HG03066 (cell line): ENCODE measurements at regions not wholly inside any gene's neighbourhood (a gene's known extent, or its start where the extent isn't known, plus 50 kb on each side); places are given as distances from the start of the nearest gene placed in this dataset.
"Not testable (repeated sequence)": the region's sequence is repeated elsewhere in the genome, so short reads cannot be mapped to it uniquely, and the experiment has no call there.

Experiments used
- ATAC-seq: cut with Tn5 transposase; IDR thresholded peaks from one replicate; pipeline ENCODE4 v1.9.1; 2021; ENCODE audit warnings: low read depth; ENCODE audit not compliant: unreplicated experiment

DNA sequence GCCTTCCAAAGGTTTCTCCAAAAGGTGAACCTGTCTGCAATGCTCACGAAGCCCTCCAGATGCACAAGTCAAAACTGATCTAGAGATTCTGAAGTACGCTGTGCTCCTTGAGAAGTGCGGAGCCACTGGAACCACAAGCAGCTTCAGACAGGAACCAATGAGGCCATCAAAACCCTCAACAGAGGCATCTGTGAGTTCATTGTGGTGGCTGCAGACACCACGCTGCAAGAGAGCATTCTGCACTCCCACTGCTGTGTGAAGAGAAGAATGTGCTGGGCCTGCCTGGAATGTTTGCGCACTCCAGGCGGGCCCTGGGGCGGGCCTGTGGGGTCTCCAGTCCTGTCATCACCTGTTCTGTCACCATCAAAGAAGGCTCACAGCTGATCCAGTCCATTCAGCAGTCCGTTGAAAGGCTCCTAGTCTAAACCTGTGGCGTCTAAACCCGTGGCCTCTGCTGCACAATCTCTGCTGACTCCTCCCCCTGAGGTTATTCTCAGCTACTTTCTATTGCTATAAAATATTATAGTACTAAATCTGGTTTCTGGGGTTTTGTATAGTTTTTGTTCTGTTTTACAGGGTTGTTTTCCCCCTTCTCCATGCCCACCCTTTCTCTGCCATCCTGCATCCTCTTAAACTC, 111.6 kb downstream of the PPIAL4A start:
- ATAC-seq = not testable (repeated sequence)

DNA sequence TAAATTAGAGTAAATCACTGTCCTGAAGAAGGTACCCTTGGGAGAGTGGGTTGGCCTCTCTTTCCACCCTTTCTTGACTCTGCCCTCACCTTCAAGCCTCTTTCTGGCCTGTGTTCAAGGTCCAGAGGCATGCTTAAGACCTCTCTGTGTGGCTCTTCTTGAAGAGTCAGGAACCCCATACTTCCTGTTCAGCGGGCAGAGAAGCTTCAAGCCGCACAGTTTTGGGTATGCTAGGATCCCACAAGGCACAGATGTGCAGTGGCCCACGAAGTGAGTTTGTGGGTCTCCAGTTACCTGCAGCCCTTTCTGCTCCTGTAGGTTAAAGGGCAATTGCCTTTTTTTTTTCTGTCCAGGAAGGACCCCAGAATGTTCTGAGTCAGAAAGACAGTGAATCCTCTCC, 113.7 kb downstream of the PPIAL4A start:
- ATAC-seq = not testable (repeated sequence)

DNA sequence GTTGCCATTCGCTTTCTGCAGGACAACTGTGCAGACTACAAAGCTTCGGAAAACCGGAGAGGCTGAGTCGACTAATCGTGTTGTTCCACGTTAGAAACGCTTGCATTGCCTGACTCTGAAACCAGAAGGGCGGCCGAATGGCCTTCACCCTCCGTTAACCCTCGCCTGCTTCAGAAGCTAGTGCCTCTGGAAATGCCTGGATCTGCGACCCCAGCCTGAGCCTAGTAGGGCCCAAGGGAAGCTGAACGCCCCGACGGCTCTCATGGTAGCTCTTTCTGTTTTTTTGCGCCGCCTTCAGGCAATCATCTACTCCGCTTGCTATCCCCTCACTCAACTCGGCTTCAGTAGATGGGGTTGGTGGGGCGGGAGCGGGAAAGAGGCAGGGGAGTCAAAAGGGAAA, 117.3 kb downstream of the PPIAL4A start:
- ATAC-seq = not testable (repeated sequence)

DNA sequence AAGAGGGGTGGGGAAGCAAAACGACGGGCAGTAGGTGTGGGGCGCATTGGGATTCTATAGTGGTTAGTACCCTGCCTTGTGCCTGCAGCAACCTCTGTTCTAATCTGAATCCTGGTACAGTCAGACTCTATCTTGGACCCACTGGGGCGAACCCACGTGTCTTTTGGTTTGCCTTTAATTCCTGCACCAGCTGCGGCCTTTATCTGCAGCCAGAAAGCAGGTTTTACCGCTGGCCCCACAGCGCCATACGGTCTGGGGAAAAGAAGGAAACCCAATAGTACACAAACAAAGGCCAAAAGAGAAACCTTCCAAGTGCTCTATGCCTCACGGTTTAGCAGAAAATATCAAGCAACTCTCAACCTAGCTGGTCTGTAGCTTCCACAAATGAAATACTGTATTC, 118.2 kb downstream of the PPIAL4A start:
- ATAC-seq = not testable (repeated sequence)

DNA sequence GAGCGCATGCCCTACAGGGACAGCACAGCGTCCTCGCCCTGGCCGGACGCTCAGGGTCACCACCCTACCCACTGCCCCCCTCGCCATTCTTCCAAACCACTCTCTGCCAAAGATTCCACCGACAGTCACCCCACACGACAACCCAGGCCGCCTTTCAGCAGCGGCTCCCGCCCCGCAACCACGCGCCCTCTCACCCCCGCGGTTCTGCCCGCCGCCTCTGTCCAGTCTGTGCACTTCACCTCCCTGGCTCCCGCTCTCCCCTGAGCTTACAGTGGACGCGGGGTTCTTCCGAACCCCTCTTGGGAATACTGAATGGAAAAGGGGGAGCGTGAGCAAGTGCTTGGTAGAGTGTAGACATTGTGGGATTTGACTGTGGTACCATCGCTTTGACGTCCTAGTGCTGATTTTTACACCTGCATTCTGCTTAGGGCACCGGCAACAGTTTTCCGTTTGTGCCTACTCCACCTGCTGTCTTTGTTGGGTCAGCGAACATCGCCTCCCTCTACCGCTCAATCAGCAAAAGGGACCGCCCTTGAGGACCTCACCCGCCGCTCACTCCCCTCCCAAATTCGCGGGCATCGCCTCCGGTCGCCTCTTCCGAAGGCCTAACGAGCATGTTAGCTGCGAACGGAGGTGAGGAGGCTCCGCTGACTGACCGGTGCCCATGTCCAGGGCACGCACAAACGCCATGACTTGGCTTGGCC, 119.1 kb downstream of the PPIAL4A start:
- not testable (repeated sequence) for ATAC-seq

DNA sequence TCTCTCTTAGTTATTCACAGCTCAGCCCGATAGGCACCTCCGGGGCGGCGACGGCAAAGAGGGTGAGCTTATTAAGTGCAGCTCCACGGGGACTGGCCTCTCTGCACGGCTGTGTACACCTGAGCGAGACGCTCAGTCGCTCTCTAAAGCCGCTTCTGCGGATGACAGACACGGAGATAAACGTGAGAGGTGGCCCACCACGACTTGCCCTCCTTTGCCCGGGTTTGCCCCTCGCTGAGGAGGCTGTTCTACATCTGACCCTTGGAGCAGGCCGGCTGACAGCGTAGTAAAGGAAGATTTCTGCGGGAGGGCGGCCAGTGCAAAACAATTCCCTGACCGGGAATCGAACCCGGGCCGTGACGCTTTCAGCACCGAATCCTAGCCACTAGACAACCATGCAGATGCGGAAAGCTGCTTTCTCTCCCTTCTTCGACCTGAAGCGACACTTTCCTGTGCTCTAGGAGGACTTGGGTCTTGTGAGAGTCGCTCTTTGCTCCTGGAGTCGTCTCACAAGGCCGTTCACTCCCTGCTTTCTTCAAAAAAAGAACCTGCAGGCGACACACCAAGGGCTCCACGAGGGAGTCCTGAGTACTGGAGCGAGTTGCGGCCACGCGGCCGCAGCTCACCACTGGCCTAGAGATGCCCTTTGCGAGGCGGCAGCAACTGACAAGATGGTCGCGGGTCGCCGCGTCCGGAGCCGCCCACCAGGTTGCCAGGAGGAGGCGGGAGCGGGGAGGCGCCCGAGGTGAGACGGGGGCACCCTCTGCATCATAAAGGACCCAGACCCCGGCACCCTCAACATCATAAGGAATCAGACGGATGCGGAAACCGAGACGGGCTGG, 119.9 kb downstream of the PPIAL4A start:
- ATAC-seq = not testable (repeated sequence)

DNA sequence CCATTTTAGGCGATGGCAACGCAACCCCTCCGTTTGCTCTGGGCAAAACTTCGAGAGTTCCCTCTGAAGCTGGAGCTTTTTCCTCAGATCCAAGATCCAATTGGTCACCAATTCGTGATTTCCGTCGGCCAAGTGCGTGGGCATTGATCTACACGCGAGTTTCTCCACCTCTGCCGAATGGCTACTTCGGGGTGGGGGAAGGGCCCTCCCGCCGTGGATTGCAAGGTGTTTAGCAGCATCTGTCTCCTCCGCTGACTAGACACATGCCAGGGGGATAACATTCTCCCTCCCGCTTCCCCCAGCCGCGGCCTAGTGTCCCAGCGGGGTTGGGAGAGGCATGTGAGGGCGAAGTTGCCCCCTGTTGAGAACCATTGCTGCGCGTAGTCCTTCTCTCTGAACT, 120.6 kb downstream of the PPIAL4A start:
- not testable (repeated sequence) for ATAC-seq

DNA sequence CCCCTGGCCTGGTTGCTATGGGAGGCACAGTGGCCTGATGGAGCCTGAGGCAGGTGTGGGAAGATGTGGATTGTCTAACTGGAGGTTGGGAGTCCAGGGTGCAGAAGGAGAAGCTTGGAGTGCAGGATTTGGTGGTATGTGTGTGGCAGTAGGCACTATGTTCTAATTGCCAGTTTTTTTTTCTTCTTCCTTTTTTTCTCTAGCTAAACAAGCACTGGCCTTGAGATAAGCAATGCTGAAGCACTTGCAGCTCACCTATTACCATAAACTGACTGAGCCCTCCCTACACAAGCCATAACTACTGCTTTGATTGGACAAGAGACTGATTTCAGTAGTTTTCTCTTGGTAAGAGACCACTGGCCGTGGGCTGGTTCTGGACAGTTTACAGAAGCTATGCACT, 123.6 kb downstream of the PPIAL4A start:
- ATAC-seq = not testable (repeated sequence)

DNA sequence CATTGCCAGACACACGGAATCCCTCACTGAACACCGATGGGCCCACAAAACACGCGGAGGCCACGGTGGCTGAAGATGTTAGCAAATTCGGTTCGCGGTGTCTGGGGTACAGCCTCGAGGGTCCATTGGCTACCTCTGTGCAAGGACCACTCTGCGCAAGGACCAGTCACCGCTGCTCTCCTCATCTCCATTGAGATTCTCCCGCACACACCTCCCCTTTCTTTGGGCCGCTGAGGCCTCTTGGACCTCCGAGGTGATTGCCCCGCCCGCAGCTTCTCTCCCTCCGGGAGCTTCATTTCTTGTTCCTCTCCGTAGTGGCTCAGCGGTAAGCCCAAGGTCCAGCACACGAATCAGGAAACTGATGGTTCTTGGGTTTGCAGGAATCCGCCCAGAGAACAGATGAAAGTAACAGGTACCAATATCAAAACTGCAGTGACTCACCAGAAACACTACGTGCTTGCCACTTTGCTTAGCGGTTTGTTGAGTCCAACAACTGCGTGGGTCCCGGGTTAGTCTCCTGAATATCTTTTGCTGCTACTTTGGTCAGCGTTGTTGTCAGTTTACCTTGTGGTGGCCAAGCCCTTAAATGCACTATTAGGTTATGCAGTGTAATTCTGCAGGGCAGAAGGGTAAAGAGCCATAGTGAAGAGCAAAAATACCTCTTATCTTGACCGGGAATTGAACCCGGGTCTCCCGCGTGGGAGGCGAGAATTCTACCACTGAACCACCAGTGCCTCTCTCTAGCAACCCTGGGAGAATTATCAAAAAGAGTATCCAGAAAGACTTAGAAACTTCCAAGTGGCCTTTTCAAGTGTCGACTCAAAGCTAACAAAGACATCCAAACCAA, 126.8 kb downstream of the PPIAL4A start:
- ATAC-seq = not testable (repeated sequence)

DNA sequence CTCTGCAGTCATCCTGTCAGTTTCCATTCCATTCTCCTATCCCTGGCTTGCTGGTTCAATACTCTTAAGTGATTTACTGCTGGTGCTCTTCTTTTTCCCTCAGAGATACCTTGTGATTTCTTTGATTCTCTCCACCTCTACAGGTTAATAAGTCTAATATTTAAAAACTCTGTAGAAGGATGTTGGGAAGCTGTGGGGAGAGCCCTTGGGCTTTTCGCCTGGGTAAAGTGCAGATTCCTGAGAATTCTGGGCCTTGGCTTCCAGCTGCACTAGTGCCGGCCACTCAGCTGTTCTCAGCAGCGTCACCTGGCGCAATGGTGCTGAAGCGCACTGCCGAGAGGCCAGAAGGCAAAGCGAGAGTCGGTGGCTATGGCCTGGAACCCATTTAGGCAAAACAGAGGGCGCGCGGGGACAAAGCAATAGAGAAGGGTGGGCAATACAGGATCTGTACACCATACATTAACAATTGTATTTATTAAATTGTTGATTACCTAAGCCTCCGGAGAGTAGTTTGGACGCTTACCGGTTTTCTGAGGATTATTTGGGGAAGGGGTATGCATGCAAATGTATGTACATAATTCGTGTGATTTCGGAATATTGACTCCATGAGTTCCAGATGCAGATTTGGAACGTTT, 130.3 kb downstream of the PPIAL4A start:
- ATAC-seq = not testable (repeated sequence)

DNA sequence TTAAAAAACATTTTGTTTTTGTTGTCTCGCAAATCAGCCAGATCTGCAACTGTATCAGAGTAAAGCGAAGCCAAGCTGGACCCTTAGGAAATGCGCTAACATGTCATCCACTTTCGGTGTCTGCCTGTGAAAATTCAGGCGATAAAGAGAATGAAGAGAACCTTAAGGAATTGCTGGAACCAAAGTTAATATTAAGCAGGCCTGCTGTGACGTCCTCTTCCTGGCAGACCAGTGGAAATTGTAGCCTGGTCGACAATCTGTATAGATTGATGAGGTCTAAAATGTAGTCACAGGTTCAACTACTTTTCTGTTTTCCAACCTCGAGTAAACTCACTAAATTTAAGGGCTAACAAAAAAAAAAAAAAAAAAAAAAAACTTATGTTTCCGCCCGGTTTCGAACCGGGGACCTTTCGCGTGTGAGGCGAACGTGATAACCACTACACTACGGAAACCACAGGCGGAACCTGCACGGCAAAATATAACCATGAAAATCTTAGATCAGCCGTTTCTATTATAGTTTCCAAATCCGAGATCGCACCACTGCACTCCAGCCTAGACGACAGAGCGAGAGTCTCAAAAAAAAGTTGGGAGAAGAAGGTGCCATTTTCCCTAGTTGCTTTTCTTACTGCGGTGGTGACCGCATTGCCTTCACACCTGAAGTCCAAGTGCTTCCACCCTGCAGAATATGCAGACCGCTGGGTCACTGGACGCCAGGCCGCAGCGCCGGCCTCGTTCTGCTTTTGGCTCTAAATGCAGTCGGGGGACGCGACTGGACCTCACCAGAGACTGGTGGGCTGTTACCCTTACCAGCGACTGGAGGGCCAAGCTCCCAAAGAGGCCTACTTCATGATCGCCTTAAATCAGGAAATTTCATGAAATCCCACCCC, 131.0 kb downstream of the PPIAL4A start:
- ATAC-seq = not testable (repeated sequence)

DNA sequence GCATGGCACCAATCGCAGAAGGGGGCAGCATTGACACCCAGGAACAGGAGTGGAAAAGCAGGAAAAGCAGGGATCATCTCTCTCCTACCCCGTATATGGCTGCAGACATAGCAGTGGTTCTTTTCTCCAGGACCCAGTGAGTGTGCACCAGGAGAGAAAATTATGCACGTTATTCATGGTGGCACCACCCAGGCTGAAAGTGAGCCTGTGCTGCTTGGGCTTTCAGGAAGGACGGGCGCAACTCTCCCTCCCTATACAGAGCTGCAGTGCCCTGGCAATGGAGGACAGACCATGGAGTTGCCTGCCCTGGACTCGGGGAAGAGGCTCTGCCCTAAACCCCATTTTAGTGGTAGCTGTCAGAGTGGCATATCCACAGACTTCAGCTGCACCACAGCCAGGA, 132.1 kb downstream of the PPIAL4A start:
- ATAC-seq = not testable (repeated sequence)

DNA sequence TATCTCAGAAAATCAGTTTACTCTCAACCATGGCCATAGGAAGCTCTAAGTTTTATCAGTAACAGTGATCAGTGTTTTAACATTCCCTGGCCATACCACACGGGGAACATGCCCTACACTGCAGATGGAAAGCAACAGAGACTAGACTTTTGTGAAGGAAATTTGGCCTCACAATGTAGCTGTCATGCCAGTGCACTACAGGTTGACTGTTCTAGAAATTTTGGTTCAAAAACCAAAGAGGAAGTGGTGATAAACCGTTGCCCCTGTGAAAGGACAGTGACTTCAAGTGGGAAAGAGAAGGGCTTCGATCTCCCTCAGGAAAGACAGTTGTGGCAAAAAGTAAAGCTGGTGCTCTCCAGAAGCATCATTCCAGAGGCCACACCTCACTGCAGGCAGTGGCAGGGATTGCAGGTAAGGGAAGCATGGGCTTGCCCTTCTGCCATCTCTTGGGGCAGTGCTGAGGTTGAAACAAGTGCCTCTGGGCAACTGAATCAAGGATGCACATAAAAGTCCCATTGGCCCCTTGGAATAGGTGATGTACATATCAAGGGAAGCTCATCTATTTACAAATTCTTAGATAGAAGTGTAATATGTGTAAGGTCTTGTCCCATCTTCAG, 143.4 kb downstream of the PPIAL4A start:
- ATAC-seq = not testable (repeated sequence)

DNA sequence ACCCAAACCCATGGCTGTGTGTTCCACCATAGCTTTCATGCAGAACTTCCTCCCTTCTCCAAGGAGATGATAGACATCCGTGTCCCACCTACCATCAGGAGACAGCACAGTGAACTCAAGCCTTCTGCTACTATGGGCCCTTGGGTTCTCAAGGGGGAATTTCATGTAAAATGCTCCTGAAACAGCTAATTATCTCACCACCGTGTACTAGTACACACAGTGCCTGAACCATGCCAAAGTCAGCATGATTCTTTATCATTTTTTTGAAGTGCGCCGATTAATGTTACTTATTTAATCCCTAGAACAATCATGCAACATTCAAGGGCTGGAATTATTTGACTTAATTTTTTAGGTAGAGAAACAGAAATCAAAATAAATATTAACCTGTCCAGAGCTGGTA, 147.2 kb downstream of the PPIAL4A start:
- not testable (repeated sequence) for ATAC-seq

DNA sequence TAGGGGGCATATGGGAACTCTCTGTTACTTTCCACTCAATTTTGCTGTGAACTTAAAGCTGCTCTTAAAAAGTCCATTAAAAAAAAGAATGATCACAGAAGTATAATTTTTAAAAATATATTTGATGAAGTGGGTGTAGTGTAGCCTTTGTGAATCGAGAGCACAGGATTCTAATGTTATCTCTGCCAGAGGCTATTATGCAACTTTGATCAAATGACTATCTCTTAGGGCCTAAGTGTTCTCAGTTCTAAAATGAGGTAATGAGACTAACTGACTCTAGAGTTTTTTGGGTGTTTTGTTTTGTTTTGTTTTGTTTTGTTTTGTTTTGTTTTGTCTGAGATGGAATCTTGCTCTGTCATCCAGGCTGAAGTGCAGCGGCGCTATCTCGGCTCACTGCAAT, 143.2 kb downstream of the FAM72B start:
- not testable (repeated sequence) for ATAC-seq

DNA sequence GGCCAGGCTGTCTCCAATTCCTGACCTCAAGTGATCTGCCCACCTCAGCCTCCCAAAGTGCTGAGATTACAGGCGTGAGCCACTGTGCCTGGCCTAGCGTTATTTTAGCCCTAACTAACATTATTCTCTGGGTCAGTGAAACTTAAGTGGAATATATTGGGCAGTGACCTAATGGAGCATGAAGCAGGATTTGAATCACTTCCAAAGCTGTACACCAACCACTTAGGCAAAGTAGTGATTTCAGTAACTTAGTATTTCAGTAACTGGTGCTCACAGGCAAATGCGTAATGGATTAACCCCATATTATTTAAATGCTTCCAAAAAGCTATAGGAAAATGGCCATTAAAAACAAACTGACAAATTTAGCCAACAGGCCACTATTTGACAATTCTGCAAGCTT, 142.6 kb downstream of the FAM72B start:
- ATAC-seq = not testable (repeated sequence)

DNA sequence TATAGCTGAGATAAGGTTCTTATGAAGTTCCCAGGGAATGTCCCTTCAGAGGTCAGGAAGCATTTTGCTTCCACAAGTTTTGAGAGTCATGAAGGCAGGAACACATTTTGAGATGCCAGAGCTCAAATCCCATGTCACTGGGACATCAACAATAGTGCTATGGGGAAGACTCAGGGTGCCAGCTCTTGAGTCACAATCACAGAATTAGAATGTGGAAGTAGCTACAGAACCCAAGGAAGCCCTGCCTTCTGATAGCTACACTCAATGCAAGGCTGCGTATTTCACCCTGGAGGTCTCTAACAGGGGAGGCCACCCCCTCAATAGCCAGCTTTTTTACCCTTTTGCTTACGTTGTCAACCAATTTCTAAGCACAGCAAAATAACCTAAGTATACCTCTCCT, 141.3 kb downstream of the FAM72B start:
- not testable (repeated sequence) for ATAC-seq

DNA sequence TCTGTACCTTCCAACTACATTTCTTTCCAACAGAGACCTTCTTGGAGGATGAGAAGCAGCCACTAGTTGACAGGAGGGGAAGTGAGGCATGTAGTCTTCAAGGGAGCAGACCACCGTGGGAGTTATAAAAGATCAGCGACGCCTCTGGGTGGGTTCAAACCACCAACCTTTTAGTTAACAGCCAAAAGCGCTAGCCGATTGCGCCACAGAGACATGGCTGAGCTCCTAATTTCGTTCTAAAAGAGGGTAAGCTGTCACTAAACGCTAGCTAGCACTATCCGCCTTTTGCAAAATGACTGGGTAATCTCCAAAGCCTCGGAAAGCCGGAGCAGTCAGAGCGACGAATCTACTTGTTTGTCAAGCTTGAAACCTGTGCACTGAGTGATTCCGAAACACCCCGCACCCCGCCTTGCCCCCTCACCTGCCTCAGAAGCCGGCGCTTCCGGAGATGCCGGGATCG, 135.8 kb downstream of the FAM72B start:
- ATAC-seq = not testable (repeated sequence)
